ENCODE measurements at regions not wholly inside any gene's neighbourhood (a gene's known extent, or its start where the extent isn't known, plus 50 kb on each side); places are given as distances from the start of the nearest gene placed in this dataset.
"Not testable (repeated sequence)": the region's sequence is repeated elsewhere in the genome, so short reads cannot be mapped to it uniquely, and the experiment has no call there.

DNA sequence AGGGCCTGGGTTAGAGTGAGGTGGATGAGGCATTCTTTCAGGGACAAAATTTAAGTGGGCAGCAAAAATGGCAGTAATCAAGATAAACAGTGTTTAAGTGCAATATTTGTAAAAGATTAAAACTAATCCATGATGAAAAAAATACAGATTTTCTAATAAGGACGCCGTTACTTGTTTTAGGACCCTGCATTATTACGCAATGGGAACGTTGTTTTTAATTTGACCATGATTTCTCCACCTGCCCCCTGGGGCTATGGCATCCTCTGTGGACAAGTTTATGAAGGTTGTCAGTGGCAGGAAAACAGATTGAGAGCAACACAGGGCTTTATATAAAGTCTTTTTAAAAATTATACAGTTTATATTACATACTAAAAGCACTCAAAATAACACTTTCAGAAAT lies 380.6 kb upstream of the PHF14 start:
- DNase-seq (ENCODE audit: low read depth) = no peak

DNA sequence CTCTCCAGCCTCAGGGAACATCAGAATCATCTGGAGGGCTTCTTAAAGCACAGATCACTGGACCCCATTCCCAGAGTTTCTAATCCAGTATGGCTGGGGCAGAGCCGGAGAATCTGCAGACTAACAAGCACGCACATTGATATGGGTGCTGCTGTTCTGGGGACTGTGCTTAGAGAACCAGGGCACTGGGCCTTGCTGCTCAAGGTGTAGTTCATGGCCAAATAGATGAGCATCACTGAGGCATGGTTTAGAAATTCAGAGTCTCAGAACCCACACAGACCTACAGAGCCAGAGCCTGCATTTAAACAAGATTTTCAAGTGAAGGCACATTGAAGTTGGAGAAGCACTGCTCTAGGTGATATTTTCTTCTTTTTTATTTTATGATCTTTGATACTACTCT lies 376.8 kb upstream of the PHF14 start:
- DNase-seq (ENCODE audit: low read depth) = no peak

DNA sequence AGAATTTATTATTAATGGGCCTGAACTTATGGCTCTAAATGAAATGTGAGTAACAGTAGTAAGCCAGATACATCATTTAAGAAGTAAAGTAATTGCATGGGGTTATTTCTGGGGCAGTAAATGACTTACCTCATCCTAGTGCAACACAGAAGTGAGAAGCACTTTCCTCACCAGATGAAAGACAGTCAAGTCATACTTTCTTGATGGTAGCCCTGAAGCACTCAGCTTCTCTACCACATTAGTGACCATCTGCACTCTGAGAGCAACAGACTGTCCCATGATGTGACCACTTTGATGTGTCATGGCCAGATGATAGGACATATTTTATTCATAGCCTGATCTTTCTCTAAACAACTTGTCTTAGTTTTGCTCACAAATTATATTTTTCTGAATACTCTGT lies 369.5 kb upstream of the PHF14 start:
- DNase-seq (ENCODE audit: low read depth) = no peak

DNA sequence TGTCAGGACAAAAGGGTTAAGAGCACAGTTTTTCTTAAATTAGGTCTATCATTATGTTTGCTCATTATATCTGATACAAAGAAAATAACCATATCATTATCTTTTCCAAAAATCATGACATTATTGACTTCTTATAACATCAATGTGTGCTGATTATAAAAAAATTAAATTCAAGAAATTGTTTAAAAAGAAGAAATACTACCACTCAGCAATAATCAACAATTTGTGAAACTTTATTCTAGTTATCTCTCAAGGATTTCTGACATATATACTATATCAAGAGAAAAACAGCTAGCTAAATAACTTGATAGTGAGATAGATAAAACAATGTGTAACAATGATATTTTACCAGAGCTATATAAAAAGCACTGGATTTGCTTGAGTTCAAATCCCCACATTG lies 360.7 kb upstream of the PHF14 start:
- no peak for DNase-seq (ENCODE audit: low read depth)

DNA sequence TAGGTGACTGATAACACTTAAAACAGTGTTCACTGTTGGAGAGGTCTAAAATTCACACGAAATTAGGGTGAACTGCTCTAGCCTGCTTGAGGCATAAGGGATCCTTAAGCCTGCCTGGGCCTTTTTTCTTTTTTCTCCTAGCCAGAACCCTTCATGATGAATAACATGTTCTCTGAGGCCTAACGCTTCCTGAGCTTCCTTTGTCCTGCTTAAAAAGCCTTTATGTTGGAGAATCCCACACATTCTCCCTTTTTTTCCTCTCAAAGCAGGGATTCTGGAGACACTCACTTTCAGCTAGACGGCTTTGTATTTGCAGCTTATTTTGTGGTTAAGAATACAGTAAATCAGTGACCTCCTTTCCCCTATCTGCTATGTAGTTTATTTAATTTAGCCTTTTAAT lies 354.7 kb upstream of the PHF14 start:
- DNase-seq (ENCODE audit: low read depth) = no peak

DNA sequence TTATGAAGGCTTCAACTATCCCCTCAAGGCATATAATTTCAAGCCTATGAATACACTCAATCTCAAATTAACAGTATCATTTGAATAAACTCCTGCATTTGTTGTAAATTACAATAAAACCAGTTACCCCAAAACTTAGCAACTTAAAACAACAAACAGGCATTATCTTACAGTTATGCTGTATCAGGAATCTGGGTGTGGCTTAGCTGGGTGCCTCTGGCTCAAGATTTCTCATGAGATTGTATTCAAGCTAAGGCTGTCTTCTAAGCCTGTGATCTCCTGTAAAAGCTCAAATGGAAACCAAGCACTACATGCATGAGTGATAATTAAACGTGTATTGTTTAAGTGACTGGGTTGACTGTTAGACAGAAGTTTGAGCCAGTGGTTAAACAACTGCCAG lies 341.0 kb upstream of the PHF14 start:
- DNase-seq (ENCODE audit: low read depth) = no peak

DNA sequence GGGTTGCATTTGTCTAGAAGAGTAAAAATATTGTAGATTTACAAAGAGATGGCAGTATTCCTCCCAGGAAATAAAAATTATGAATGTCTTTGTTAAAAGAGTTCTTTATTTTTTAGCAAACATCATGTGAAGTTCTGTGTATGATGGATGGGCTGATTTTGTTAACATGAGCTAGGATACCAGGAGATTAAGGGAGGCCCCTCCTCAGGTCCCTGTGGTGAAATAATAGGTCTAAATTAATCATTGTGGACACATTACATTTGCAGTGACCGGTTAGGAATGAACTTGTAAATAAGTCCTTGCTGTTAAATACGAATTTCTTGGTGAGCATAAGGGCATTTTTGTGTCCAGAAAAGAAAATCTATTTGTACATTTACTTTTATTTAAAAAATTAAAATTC lies 339.4 kb upstream of the PHF14 start:
- DNase-seq (ENCODE audit: low read depth) = no peak

DNA sequence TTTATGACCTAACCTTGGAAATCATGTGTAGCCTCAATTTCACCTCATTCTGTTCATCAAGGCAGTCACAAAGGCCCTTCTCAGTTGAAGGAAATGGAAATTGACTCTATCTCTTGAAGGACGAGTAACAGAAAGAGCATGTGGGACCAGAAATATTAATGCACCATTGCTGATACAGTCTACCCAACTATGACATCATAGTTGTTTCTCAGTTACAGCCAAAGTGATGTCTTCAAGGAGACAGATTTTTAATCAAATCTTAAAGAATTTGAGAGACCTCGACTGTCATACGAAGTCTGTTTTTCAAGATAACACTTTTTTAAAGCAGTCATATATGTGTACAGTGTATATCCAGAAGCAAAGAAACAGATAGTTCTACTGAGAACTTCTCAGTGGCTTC lies 335.7 kb upstream of the PHF14 start:
- DNase-seq (ENCODE audit: low read depth) = no peak

DNA sequence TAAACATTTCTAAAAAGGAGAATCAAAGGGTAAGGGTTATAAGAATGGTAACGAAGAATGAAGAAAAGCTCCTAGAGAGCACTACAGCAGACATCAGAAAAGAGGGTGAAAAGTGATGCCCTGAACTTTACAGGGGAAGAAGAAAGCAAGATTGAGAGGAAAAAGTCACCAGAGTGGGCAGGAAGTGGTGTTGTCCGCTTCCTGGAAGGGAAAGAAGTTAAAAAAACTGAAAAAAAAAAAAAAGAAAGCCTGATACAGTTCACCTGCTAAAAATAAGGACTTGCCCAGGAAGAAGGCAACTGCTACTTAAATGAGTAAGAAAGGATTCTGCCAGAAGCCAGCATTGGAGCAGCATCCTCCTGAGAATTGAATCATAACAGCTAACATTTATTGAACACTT lies 330.1 kb upstream of the PHF14 start:
- no peak for DNase-seq (ENCODE audit: low read depth)

DNA sequence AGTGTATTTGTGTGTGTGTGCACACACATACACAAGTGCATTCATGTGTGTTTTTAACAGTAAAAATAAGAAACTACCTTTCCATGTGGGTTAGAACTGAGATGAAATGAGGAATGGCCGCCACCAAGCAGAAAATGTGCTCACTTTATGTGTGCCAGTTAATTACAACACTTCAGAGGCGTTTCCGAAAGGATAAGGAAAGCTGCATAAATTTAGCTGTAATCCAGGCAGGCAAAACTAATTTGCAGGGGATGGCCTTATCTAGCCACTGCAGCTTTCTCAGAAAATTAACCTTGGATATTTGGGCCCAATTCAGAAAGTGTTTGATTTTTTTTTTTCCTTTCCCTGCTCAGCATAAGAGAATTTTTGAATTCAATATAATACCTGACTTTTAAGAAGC lies 328.8 kb upstream of the PHF14 start:
- no peak for DNase-seq (ENCODE audit: low read depth)

DNA sequence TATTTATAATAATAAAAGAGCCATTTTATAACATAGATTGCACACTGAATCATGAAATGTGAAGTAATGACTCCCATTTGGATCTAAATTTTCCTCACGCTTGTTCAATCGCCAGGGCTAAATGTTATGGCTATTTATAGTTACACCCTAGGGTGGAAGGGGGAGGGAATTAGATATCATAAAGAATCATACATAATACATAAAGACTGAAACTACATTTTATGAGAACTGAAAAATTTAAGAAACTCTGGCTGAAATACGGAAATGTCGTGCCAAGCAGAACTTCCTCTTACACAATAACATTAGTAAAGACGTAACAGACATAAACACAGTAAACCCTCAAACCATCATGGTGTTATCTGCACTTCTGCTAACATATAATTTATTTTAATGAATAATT lies 327.5 kb upstream of the PHF14 start:
- DNase-seq (ENCODE audit: low read depth) = no peak

DNA sequence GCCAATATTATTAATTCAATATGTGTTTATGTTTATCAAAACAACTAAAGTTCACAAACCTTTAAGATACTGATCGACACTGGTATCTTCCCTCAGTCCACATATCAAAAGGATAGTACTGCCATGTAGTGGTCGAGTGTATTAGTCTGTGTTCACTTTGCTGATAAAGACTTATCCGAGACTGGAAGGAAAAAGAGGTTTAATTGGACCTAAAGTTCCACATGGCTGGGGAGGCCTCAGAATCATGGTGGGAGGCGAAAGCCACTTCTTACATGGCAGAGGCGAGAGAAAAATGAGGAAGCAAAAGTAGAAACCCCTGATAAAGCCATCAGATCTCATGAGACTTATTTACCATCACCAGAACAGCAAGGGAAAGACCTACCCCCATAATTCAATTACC lies 325.4 kb upstream of the PHF14 start:
- DNase-seq (ENCODE audit: low read depth) = no peak

DNA sequence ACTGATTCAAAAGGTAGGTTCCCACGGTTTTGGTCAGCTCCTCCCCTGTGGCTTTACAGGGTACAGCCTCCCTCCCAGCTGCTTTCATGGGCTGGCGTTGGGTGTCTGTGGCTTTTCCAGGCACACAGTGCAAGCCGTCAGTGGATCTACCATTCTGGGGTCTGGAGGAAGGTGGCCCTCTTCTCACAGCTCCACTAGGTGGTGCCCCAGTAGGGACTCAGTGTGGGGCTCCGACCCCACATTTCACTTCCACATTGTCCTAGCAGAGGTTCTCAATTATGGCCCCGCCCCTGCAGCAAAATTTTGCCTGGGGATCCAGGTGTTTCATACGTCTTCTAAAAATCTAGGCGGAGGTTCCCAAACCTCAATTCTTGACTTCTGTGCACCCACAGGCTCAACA lies 324.6 kb upstream of the PHF14 start:
- not testable (repeated sequence) for DNase-seq (ENCODE audit: low read depth)

DNA sequence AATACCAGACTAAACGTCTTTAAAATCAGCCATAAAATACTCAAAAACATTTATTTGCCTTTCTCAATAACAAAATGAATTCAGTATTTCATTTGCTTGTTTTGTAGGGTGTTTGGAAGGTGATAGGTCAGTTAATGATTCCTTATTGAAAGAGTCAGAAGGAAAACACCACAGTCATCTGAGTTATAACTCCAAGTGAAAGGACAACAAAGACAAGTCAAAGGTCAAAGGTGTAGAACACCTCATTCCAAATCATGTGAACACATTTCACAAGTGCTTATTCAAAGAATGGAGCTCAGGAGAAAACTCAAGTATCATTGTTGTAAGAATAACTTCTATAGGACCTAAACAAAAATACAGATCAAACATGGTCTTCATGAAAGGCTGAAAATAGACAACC lies 318.6 kb upstream of the PHF14 start:
- DNase-seq (ENCODE audit: low read depth) = no peak

DNA sequence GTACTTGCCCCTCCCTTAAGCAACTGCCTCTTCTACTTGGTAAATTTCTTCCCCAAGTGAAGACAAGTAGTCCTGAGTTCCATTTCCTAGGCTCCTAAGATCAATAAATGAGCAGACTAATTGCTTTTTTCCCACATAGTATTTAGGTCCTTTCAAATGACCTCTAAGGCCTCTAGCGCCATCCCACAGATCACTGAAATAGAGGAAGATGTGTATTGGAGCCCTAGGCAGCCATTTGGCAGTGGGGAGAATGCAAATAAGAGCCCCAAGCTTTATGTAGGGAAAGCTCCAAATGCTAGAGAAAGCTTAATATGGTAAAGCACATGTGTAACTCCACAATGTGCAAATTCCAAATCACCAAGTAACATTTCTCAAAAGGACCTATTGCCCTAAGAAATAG lies 316.5 kb upstream of the PHF14 start:
- no peak for DNase-seq (ENCODE audit: low read depth)

DNA sequence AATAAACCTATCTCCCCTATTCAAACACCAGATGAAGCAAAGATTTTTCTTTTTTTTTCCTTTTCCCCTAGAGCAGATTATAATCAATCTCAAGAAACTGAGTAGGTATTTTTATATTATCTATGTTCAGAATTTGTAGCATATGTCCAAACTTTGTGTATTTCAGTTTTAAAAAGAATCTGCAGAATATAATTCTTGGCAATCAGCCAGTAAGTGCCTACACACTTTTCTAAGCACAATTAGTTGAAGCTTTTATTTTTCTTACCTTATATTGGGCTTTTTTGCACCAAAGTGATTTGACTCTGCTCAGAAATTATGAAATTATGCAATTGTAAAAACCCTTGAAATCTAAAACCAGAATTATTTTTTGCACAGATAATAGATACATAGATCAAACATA lies 315.8 kb upstream of the PHF14 start:
- DNase-seq (ENCODE audit: low read depth) = no peak

DNA sequence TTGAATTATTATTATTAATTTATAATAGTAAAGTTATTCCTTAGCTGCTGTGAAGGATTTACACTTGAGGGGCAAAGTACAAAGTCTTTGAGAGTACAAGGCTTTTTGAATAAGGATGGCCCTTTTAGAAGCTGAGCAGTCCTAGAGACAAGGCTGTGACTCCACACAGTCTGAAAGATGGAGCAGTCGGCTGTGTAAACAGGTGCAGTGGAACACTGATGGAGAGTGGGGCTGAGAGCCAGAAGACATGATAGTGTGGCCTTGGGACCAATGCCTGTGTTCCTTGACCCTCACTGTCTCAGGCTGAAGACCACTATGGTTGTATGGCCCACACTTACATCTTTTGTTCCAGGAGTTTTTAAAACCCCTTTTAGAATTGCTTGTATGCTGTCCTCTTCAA lies 311.2 kb upstream of the PHF14 start:
- DNase-seq (ENCODE audit: low read depth) = no peak

DNA sequence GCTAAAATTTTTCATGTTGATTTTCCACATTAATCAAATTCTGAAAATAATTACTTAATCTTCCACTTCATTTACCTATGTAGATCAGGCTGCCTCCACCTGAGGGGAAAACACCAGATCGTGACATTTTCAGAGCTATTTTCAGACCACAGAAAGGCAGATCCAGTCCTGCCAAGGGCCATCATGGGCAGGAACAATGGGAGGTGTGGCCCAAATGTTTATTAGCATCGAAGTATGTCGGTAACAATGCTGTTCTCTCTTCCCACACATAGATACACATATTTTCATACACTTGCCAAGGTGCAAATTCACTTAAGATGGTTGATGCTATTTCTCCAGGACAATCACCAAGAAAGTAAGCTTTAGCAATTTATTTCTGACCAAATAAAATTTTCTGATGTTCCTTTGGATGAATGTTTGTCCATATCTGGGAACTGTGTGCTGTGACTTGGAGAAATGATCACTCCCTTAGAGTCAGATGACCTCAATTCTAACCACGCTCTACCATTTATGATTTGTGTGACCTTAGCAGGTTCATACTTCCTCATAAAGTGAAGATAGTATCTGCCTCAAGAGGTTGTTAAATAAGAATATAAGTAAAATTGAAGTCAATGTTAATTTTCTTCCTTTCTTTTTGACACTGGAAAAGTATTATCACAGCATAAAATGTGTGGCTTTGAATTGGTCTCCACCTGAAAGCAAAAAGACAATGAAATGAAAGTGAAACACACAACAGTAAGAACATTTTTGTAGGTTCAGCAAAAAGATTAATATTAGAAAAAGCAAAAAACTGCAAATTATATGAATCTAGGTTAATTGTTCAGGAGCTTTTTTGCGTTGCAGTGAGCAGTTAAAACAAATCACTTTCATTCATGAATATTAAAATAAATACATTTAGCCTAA lies 310.4 kb upstream of the PHF14 start:
- DNase-seq (ENCODE audit: low read depth) = no peak

DNA sequence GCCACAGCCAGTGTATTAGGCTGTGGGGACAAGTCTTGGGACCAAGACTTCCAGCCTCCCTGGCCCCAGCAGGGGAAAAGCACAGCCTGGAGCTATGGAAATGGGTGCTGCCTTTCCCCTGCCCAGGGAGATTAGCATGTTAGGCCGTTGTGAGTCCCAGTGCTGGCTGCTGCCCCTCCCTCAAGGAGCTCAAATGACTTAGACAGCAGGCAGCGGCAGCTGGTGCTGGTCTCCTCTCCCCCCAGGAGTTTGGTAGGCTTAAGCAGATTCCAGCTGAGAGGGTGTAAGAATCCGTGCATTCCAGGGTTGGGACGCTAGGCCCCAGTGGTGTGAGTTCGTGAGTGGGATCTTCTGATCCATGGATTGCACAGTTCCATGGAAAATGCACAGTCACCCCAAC lies 301.5 kb upstream of the PHF14 start:
- no peak for DNase-seq (ENCODE audit: low read depth)

DNA sequence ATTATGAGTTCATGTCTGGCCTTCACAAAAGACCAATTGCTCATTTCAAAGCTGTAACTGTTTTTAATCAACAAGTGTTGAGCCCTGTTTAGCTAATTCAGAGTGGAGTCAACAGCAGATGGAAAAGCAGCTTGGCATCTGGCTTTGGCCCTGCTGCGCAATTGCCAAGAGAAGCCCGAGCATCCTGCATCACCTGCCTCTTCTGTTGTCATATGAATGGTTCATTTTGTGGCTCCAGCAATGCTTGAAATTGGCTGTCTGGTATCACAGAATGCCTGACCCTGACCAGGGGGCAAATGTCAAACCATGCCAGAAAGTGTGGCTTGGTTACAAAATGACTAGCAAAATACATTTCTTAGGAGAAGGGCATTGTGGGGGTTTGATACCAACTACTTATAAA lies 296.5 kb upstream of the PHF14 start:
- DNase-seq (ENCODE audit: low read depth) = no peak

DNA sequence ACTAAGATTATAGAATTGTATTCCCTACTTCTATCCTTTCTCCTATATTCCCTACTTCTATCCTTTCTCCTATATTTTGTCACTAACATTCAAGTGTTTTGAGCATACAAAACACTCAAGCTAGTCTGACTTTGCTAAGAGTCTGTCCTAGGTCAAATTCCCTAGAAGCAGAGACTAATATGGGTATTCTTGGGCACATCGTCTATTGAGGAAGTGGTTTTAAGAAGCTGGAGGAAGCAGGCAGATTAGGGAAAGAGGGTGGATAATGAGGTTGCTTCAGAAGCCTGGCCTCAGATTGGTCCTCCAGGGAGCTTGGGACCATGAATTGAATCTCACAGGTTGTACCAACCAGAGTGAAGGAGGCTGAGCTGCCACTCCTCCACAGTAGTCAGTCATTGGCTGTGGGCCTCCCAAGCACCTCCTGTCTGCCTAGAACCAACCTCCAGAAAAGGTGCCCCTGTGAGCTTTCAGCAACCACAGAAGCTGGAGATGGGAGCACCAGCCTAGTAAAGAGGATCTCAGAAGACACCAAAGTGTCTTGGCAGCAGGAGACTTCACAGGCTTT lies 295.9 kb upstream of the PHF14 start:
- no peak for DNase-seq (ENCODE audit: low read depth)

DNA sequence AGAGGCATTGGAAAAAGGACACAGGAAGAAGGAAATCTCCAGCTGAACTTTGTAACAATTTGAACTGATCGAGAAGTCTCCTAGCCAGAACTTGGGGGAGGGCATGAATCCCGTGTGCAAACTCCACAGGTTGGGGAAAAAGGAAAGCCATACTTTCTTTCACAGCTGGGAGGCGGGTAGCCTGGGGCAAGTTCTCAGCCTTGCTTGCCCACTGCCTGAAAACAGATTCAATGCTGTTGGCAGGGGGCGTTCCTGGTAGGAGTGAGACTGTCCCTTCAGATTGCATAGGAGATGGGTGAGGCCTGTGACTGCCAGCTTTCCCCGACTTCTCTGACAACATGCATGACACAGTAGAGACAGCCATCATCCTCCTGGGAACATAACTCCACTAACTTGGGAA lies 289.1 kb upstream of the PHF14 start:
- no peak for DNase-seq (ENCODE audit: low read depth)

DNA sequence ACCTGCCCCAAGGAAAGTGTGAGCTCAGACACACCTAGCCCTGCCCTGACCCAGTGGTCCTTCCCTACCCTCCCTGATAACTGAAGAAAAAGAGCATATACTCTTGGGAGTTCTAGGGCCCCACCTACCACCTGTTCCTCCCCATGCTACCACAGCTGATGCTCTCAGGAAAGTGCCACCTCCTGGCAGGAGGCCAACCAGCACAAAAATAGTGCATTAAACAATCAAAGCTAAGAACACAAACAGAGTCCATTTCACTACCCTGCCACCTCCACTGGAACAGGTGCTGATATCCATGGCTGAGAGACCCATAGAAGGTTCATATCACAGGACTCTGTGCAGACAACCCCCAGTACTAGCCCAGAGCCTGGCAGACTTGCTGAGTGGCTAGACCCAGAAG lies 288.6 kb upstream of the PHF14 start:
- no peak for DNase-seq (ENCODE audit: low read depth)

DNA sequence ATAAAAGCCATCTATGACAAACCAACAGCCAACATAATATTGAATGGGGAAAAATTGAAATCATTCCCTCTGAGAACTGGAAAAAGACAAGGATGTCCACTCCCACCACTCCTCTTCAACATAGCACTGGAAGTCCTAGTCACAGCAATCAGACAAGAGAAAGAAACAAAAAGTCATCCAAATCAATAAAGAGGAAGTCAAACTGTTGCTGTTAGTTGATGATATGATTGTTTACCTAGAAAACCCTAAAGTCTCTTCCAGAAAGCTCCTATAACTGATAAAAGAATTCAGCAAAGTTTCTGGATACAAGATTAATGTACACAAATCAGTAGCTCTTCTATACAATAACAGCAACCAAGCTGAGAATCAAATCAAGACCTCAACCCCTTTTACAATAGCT lies 285.1 kb upstream of the PHF14 start:
- DNase-seq (ENCODE audit: low read depth) = no peak

All from activated T-cell treated with anti-CD3 and anti-CD28 coated beads for 1 hour (primary cell).